SKM-1 (cell line): ENCODE measurements at regions not wholly inside any gene's neighbourhood (a gene's known extent, or its start where the extent isn't known, plus 50 kb on each side); places are given as distances from the start of the nearest gene placed in this dataset.
"Not testable (repeated sequence)": the region's sequence is repeated elsewhere in the genome, so short reads cannot be mapped to it uniquely, and the experiment has no call there.

ENCODE experiments used
- DNase-seq: peaks from one replicate; lab custom pipeline; 2025; ENCODE audit not compliant: unreplicated experiment; lab: John Stamatoyannopoulos, UW

DNA sequence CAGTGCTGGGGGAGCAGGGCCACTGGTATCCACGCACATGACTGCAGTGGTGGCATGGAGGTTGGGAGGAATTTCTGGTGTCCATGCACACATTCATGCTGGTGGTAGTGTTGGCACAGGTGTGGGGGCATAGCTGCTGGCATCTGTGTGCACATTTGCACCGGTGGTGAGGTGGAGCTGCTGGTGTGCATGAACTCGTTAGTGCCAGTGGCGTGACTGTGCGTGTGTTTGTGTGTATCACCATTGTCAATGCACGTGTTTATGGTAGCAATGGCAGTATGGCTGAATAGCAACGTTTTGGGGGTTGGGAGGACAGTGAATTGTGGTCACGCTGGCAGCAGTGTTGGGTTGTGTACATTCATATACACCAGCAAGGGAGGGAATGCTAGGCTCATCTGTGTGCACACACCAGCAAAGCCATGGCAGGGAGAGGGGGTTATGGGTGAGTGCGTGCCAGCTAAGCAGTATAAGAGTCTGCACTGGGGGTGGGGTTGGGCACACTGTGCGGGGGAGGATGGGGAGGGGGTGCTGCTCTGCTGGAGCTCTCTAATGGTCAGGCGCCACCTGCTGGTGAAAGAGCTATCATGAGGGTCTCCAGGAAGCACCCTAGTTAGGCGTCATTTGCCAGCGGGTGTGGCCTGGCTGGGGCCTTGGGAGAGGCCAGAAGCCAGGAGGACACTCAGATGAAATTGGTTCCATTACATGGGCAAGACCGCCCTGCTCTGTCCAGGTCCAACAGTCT, 626.1 kb upstream of the ID4 start:
- no peak for DNase-seq

GRCh38 chr6:19214231-19214630, 622.9 kb upstream of the ID4 start:
- no peak for DNase-seq

GRCh38 chr6:19219931-19220330, 617.2 kb upstream of the ID4 start:
- no peak for DNase-seq

GRCh38 chr6:19231878-19232561, 605.1 kb upstream of the ID4 start:
- DNase-seq = no peak

GRCh38 chr6:19245656-19246055, 591.5 kb upstream of the ID4 start:
- DNase-seq = no peak

DNA sequence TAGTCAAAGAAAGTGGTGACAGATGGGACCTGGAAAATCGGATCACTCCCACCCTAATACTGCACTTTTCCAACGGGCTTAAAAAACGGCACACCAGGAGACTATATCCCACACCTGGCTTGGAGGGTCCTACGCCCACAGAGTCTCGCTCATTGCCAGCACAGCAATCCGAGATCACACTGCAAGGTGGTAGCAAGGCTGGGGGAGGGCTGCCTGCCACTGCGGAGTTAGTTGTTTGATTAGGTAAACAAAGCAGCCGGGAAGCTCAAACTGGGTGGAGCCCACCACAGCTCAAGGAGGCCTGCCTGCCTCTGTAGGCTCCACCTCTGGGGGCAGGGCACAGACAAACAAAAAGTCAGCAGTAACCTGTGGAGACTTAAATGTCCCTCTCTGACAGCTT, 590.0 kb upstream of the ID4 start:
- DNase-seq = not testable (repeated sequence)

- DNase-seq = not testable (repeated sequence)
Observed at GRCh38 chr6:19256123-19256522, 581.0 kb upstream of the ID4 start.

DNA sequence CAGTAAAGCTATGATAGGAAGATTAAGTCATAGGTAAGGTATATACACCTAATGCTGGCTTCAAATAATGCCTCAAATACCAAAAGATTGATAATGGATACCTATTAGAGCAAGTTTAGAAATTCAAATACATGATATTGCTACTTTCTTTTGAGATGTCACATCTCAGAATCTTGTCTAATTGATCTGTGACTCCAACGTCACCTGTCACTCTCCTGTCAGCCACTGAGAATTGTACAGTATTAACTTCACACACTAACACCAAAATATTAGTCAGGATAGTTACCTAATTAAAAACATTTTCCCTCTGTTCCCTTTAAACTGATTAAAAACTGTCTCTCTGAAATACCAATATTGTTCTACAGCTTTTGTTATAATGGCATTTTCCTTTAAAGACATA, 575.5 kb upstream of the ID4 start:
- DNase-seq = no peak

DNA sequence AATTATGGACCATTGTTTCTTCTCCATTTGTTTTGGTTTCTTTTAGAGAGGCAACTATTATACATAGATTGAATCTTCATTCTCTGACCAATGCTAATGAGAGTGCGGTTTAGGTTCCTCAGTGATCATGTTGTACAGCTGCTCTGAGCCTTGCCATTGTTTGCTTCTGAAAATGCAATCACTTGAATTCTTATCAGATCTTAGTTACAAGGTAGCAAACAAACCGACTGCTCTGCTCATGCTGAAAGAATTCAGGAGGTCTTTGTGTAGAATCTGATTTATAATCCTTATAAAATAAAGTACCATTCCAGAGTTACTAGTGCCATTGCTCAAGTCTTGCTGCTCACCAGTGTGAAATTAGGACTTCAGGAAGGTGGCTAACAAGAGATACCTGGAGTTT, 569.1 kb upstream of the ID4 start:
- DNase-seq = no peak

- DNase-seq = no peak
Observed at GRCh38 chr6:19268718-19269117, 568.5 kb upstream of the ID4 start.

DNA sequence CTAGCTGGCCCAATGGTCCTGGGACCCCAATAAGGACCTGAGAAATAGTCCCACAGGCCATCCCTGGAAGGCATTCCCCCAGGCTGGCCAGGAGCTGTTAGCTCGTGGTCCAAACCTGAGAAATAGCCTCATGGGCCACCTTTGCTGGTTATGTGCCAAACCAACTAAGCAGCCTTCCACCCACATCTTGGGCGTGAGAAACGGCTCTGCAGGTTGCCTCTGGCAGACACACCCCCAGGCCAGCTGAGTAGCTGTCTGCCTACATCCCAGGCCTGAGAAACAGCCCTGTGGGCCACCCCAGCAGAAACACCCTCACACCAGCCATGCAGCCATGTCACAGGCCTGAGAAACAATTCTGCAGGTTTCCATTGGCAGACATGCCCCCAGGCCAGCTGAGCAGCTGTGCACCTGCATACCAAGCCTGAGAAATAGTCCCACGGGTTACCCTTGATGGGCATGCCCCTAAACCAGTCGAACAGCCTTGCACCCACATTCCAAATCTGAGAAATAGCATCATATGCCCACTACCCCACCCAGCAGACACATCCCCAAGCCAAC, 567.8 kb upstream of the ID4 start:
- no peak for DNase-seq

DNA sequence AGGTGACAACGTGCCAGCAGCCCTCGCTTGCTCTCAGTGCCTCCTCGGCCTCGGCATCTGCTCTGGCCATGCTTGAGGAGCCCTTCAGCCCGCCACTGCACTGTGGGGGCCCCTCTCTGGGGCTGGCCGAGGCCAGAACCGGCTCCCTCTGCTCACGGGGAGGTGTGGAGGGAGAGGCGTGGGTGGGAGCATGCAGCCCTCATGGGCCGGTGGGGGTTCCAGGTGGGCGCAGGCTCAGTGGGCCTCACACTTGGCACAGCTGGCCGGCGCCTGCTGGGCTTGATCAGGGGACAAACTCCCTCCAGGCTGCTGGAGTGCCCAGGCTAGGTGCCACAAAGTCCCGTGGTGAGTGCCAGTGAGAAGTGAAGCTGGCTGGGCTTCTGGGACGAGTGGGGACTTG, 566.6 kb upstream of the ID4 start:
- no peak for DNase-seq

DNA sequence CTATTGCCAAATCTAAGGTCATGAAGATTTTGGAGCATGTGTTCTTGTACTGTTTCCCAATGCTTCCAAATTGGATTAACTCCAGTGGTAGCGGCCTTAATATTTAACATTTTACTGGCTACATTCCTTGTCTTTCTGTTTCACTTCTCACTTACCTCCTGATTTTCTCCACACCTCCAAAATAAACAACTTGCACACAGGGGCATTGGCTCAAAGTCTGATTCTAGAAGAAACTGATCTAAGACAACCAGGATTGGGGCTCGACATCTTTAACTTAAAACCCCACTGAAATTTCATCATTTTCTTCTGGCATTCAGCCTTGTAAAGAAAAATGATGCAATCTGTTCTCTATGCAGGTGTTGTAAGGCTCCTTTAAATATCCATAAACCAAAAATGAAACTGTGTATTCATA, 557.9 kb upstream of the ID4 start:
- no peak for DNase-seq

DNA sequence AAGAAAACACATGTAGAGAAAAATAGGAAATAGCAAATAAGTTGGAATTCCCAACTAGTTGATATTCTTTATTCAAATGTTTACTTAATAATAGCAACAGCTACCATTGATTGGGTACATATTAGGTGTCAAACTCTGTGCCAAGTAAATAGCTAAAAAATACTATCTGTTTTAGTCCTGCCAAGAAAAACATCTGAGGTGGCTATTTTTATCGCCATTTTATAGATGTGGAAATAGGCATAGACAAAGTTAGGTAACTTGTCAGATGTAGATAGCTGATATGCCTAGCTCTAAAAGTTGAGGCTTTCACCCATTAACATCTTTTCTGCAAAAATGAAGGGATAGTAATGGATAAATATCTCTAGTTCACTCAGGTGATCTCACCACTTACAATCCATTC, 549.2 kb upstream of the ID4 start:
- DNase-seq = no peak

DNA sequence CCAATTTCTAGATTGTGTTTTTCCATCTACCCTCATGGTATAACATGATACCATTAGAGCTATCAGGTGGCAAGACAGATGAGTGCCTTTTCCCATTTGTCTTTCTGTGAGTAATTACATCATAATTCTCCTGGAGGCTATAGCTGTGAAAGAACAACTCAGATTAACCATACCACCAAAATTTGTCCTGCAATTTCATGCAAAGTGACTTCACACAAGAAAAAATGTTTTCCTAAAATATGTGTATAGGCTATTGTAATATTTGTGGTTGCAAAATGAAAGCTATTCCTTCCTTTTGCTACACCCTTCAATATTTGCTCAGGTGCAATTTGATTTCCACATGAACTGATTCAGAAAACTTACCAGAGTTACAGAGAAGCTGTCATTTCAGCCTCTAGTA, 547.7 kb upstream of the ID4 start:
- DNase-seq = no peak

- no peak for DNase-seq
Observed at GRCh38 chr6:19297880-19298279, 539.3 kb upstream of the ID4 start.

GRCh38 chr6:19298421-19298820, 538.7 kb upstream of the ID4 start:
- no peak for DNase-seq

DNA sequence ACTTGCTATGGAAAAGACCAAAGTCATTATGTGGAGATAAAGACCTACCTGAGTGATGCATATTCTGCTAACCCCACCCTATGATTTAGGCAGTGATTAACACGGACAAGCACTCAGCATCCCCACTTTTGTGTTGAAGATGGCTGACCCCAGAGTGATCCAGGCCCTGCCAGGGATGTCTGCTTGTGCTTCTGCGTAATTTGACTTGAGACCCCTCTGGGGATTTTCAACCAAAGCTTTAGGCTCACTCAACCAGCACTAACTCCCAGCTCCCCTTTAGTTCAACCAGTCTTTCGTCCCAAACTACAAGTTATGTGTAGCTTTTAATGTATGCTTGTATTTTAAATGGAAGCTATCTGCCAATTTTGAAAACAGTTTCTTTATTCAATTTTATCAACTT, 538.0 kb upstream of the ID4 start:
- DNase-seq = no peak

DNA sequence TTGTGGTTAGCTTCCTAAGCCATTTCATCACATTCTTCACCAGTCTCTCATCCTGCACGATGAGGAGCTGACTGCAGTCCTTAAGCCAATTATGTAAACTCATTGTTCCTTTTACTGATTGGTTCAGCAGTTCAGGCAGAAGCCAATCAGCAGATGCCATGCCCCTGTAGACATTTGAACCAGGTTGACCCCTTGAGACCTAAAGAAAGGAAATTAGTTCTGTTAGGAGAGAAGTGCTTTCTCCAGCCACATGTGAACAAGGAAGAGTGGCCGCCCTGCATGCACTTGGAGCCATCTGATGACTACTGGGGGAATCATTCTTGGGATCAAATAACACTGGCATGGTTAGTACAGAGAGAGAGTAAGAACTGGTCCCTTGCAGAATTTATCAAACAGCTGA, 535.2 kb upstream of the ID4 start:
- no peak for DNase-seq

GRCh38 chr6:19303383-19303782, 533.8 kb upstream of the ID4 start:
- DNase-seq = no peak

GRCh38 chr6:19309661-19310060, 527.5 kb upstream of the ID4 start:
- no peak for DNase-seq

- DNase-seq = no peak
Observed at GRCh38 chr6:19311786-19312185, 525.4 kb upstream of the ID4 start.
